ENCODE measurements at regions not wholly inside any gene's neighbourhood (a gene's known extent, or its start where the extent isn't known, plus 50 kb on each side); places are given as distances from the start of the nearest gene placed in this dataset.

DNA sequence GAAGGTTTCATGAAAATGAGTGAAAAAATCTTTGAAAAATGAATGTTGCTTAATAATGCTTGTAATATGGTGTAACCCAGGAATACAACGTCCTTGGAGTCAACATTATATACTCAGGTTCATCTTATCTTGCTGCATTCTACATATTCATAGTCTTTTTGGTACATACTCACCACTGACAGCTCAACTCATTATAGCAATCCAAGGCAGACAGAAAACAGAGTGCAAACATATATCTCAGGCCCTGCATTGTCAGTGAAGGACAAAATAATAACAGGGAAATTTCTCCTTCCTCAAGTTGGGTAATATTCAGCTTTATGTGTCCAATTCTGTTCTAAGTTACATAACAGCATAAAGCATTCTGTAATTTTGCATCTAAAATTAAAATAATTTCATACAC is 1353.0 kb upstream of the SEL1L start:
- TF ChIP-seq CTCF (IDR thresholded peaks at IDR 0.05): no peak
- Histone ChIP-seq H3K36me3 (no peaks in the 10 kb centered on the region), H3K27ac (no peak overlapping the region), H3K27me3 (ENCODE audit: low read depth) (no peaks in the 10 kb centered on the region), H3K4me3 (no peak overlapping the region), H3K9me3 (no peaks in the 10 kb centered on the region), H3K4me1 (no peaks in the 10 kb centered on the region)
- ATAC-seq: no peak
- intact Hi-C loops (cut with DNase I): no loop called here
- DNase-seq: no peak

- H3K9me3 ChIP-seq: no peaks in the 10 kb centered on the region
- intact Hi-C loops (cut with DNase I): no loop called here
- H3K36me3 ChIP-seq: no peaks in the 10 kb centered on the region
- ATAC-seq (no peak), DNase-seq (no peak)
- no peak overlapping the region for H3K4me3 ChIP-seq
- no peak for TF ChIP-seq CTCF (IDR thresholded peaks at IDR 0.05)
- H3K27ac ChIP-seq: no peak overlapping the region
- no peaks in the 10 kb centered on the region for H3K27me3 ChIP-seq (ENCODE audit: low read depth)
- H3K4me1 ChIP-seq: no peaks in the 10 kb centered on the region
These were observed 1356.0 kb upstream of the SEL1L start for GRCh38 chr14:82889701-82890100.

- ATAC-seq: no peak
- no peak for DNase-seq
- H3K36me3 ChIP-seq: no peaks in the 10 kb centered on the region
- no peak overlapping the region for H3K4me3 ChIP-seq
- intact Hi-C loops (cut with DNase I): no loop called here
- H3K9me3 ChIP-seq: no peaks in the 10 kb centered on the region
- no peak overlapping the region for H3K27ac ChIP-seq
- no peak for TF ChIP-seq CTCF (IDR thresholded peaks at IDR 0.05)
- H3K4me1 ChIP-seq: no peaks in the 10 kb centered on the region
- no peaks in the 10 kb centered on the region for H3K27me3 ChIP-seq (ENCODE audit: low read depth)
These were observed 1362.8 kb upstream of the SEL1L start for GRCh38 chr14:82896476-82896875.

DNA sequence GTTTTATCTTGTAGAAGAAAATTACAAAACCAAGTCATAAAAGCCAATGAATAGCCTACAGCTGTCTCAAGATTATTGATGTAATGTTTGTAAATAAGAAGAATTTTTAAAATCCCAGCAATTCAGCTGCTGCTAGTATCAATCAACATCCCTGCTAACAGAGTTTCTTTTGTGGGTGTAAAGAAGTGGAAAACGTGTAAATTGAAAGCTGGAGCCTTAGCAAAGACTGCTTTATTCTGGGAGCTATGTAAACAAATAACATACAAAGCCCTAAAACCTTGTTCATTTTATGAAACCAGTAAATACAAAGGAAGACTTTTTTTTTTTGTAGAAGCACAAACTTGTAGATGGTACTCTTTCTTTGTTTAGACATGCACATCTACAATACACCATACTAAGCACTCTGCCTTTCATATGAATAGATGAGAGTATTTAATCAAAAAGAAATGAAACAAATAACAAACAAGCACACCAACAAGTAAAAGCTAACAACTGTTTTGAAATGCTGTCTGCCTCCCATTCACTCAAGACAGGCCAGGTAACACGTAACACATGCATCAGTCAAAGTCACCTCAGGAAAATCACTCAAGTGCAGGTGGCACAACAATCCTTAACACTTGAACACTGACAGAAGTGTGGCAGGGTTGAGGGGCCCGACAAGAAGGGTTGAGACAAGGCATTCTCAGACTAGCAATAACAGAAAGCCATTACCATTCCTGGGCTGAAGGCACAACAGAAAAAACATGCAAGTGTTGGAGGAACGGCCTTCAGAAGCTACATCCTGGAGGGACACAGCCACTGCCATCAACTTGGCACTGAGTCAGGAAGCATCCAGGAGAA is 1364.0 kb upstream of the SEL1L start:
- H3K4me1 ChIP-seq: no peaks in the 10 kb centered on the region
- intact Hi-C loops (cut with DNase I): no loop called here
- H3K27ac ChIP-seq: no peak overlapping the region
- H3K36me3 ChIP-seq: no peaks in the 10 kb centered on the region
- H3K9me3 ChIP-seq: no peaks in the 10 kb centered on the region
- ATAC-seq (no peak), DNase-seq (no peak)
- H3K27me3 ChIP-seq (ENCODE audit: low read depth): no peaks in the 10 kb centered on the region
- H3K4me3 ChIP-seq: no peak overlapping the region
- no peak for TF ChIP-seq CTCF (IDR thresholded peaks at IDR 0.05)

DNA sequence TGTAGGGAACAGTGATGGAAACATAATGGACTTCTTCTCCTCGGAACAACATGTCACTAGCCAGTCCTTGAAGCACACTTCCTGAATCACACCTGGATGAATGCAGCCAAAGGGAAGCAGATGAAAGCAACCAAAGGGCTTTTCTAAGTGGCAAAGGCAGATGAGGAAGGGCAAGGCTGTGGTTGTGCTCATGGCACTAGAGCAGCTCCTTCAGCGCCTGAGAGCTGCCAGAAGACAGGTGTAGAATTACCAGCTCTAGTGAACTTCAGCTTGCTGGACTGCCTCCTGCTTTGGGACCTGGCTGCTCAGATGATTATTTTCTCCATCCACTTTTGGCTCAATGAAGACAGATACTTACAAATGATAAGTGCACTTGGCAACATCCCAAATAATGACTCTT is 1372.1 kb upstream of the SEL1L start:
- peak in 1 of 2 donors; percentile 56 for ATAC-seq
- intact Hi-C loops (cut with DNase I): no loop called here

More for the DNA sequence above, 1372.1 kb upstream of the SEL1L start:
- no peaks in the 10 kb centered on the region for H3K36me3 ChIP-seq
- H3K4me1 ChIP-seq: no peaks in the 10 kb centered on the region
- no peak for TF ChIP-seq CTCF (IDR thresholded peaks at IDR 0.05)
- H3K27ac ChIP-seq: no peak overlapping the region
- DNase-seq: no peak
- H3K27me3 ChIP-seq (ENCODE audit: low read depth): no peaks in the 10 kb centered on the region
- no peak overlapping the region for H3K4me3 ChIP-seq
- H3K9me3 ChIP-seq: no peaks in the 10 kb centered on the region
